Body of pancreas (tissue), 4 donors: ENCODE measurements at regions not wholly inside any gene's neighbourhood (a gene's known extent, or its start where the extent isn't known, plus 50 kb on each side); places are given as distances from the start of the nearest gene placed in this dataset.

ENCODE experiments used
- ATAC-seq: fragments of 150-250 bp; one replicate; pipeline ENCODE4 v1.9.1; 2016
- DNase-seq, 4 donors: peaks; one replicate each; pipeline ENCODE4 v3.0.0-alpha.2; 2019
- H3K27ac ChIP-seq, 4 donors: fragments of 200-600 bp; sonication (generic); 1 replicate in 3 of 4; 2 replicates in 1 of 4; pipeline versions ENCODE4 v1.5.1 to v1.6.1; 2016 to 2019; ENCODE audit warnings: mild to moderate bottlenecking in 1 of 4, mixed read lengths in 1 of 4, moderate library complexity in 1 of 4
- H3K27me3 ChIP-seq, 2 donors: fragments of 200-600 bp; sonication (generic); one replicate each; pipeline ENCODE4 v1.6.0; 2016; ENCODE audit warnings: mild to moderate bottlenecking in 1 of 2
- H3K36me3 ChIP-seq, 2 donors: fragments of 200-600 bp; sonication (generic); replicated peaks in 1 of 2; 2 replicates each; pipeline ENCODE4 v1.5.1; 2016; ENCODE audit warnings: low read depth in 2 of 2; ENCODE audit not compliant: insufficient read depth in 1 of 2
- H3K4me1 ChIP-seq: fragments of 200-600 bp; sonication (generic); one replicate; pipeline ENCODE4 v1.6.0; 2016
- H3K4me3 ChIP-seq, 2 donors: fragments of 200-600 bp; sonication (generic); 1 replicate in 1 of 2; 2 replicates in 1 of 2; pipeline ENCODE4 v1.5.1; 2016 to 2019
- H3K9me3 ChIP-seq, 3 donors: fragments of 200-600 bp; sonication (generic); 1 replicate in 2 of 3; 2 replicates in 1 of 3; pipeline ENCODE4 v1.5.1; 2016
- CTCF ChIP-seq, 7 experiments: fragments of 450-650 bp in 4 of 7; fragments of 200-600 bp in 3 of 7; sonication (generic) in 3 of 7; IDR thresholded peaks; one replicate each; pipeline ENCODE4 v1.5.1; 2016 to 2019; ENCODE audit warnings: antibody characterized with exemption in 7 of 7
- POLR2A ChIP-seq, 3 donors: fragments of 450-650 bp; IDR thresholded peaks; one replicate each; pipeline ENCODE4 v1.6.1; 2016; ENCODE audit warnings: antibody characterized with exemption in 3 of 3, mild to moderate bottlenecking in 2 of 3
- WGBS, 2 donors: methylation state at CpG; one replicate each; pipeline ENCODE4 v1.1.5; 2017; 5-methylcytosine and 5-hydroxymethylcytosine counted together
- intact Hi-C: fragments of 100-400 bp; cut with DNase I; formaldehyde crosslinking; loops from one replicate; pipeline ENCODE4 v1.15.1; 2023

DNA sequence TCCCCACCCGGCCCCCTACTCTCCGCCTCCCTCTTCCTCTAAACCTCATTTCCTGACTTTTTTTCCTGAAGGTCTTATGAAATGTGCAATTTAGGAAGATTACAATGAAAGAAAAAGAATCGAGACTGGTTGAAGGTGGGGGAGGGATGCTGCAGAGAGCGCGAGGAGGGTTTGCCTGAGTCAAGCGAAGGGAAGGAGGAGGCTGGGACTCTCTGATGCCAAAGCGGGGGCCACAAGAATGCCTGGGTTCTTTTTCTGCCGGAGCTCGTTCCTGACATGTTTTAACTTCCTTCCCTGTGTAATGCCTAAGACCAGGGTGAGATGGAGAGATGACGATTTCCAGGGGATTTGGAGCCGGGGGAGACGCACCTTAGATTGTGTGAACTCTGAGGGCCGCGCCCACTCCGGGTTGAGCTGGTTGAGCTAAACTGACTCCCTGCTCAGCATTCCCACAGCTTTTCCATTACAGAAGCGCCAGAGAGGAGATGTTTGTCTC lies 270.5 kb upstream of the SORL1-AS1 start:
- no peaks in the 10 kb centered on the region for H3K36me3 ChIP-seq
- H3K27me3 ChIP-seq, result no peaks in the 10 kb centered on the region
- H3K4me3 ChIP-seq, result no peak overlapping the region
- TF ChIP-seq POLR2A (IDR thresholded peaks at IDR 0.05) (no peak), CTCF (IDR thresholded peaks at IDR 0.05) (no peak)
- 14 to 18% methylated on average over 16 of the region's 16 CpGs for WGBS, 2 donors
- H3K27ac ChIP-seq, result peak overlapping the region; percentile 80 to 88 (median 84)
- intact Hi-C loops, result no loop called here
- DNase-seq, result peak in 3 of 4 donors; percentile 15 to 19 (median 16)
- peak; percentile 27 for ATAC-seq
- no peaks in the 10 kb centered on the region for H3K9me3 ChIP-seq
- H3K4me1 ChIP-seq, result peaks cover 13% of the 10 kb centered on the region

GRCh38 chr11:121722431-121723245 lies 269.9 kb upstream of the SORL1-AS1 start:
- 2 to 3% methylated on average over 24 to 46 of the region's 46 CpGs for WGBS, 2 donors
- no peaks in the 10 kb centered on the region for H3K36me3 ChIP-seq
- no peaks in the 10 kb centered on the region for H3K27me3 ChIP-seq
- H3K9me3 ChIP-seq, result no peaks in the 10 kb centered on the region
- H3K27ac ChIP-seq, result peak overlapping the region; percentile 80 to 88 (median 84)
- peak; percentile 70 to 90 (median 81) for DNase-seq
- peaks cover 13% of the 10 kb centered on the region for H3K4me1 ChIP-seq
- H3K4me3 ChIP-seq, result no peak overlapping the region
- intact Hi-C loops, result no loop called here
- ATAC-seq, result peak; percentile 92
- peak; percentile 30 to 85 (median 83) for TF ChIP-seq POLR2A (IDR thresholded peaks at IDR 0.05)
- peak in 2 of 7 experiments; percentile 8 to 19 for TF ChIP-seq CTCF (IDR thresholded peaks at IDR 0.05)

- TF ChIP-seq POLR2A (IDR thresholded peaks at IDR 0.05), result no peak
- TF ChIP-seq CTCF (IDR thresholded peaks at IDR 0.05), result no peak
- WGBS, 2 donors, result 33 to 37% methylated on average over 7 of the region's 7 CpGs
- Histone ChIP-seq H3K9me3 (no peaks in the 10 kb centered on the region), H3K4me3 (no peak overlapping the region), H3K27ac (peak overlapping the region; percentile 80 to 88 (median 84)), H3K36me3 (no peaks in the 10 kb centered on the region), H3K4me1 (peaks cover 13% of the 10 kb centered on the region), H3K27me3 (no peaks in the 10 kb centered on the region)
- DNase-seq, result peak in 3 of 4 donors; percentile 9 to 24 (median 14)
- ATAC-seq, result peak; percentile 33
- intact Hi-C loops, result no loop called here
Observed at GRCh38 chr11:121721961-121722360, 269.2 kb upstream of the SORL1-AS1 start.

GRCh38 chr11:121721448-121721847 lies 268.7 kb upstream of the SORL1-AS1 start:
- DNase-seq (no peak), ATAC-seq (no peak)
- H3K4me1 ChIP-seq, result peaks cover 13% of the 10 kb centered on the region
- H3K9me3 ChIP-seq, result no peaks in the 10 kb centered on the region
- H3K27me3 ChIP-seq, result no peaks in the 10 kb centered on the region
- H3K36me3 ChIP-seq, result no peaks in the 10 kb centered on the region
- 88% methylated on average over 3 of the region's 3 CpGs for WGBS, 2 donors
- H3K4me3 ChIP-seq, result no peak overlapping the region
- peak overlapping the region in 2 of 4 donors; percentile 39 to 88 for H3K27ac ChIP-seq
- TF ChIP-seq CTCF (IDR thresholded peaks at IDR 0.05) (no peak), POLR2A (IDR thresholded peaks at IDR 0.05) (no peak)
- intact Hi-C loops, result no loop called here
